ENCODE measurements at regions not wholly inside any gene's neighbourhood (a gene's known extent, or its start where the extent isn't known, plus 50 kb on each side); places are given as distances from the start of the nearest gene placed in this dataset.

DNA sequence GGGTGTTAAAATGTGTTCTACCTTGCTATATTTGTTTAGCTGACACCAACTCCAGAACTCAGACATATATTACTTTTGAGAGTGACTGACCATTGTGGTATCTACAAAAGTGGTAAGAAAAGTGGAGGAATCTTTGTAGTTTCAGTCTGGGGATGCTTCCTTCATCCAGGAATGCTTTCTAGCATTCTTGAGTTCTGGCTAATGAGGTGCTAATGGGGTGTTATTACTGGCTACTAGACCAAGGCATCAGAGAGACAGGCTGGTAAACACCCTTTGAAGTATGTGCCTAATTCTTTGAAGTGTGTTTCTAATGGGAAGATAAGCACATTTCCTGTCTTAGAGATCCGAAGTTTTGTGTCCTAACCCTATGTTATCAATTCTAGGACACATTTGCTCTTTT is 310.4 kb downstream of the SPRY1 start:
- TF ChIP-seq SUZ12 (IDR thresholded peaks at IDR 0.05), result no peak
- TF ChIP-seq SP1 (IDR thresholded peaks at IDR 0.05), result no peak
- TF ChIP-seq FOXK2 (IDR thresholded peaks at IDR 0.05), result no peak
- no peak for TF ChIP-seq TARDBP (IDR thresholded peaks at IDR 0.05)
- no peak for TF ChIP-seq ZNF384 (IDR thresholded peaks at IDR 0.05)
- no peak for TF ChIP-seq HDGF (IDR thresholded peaks at IDR 0.05; ENCODE audit: borderline replicate concordance)
- TF ChIP-seq FOXM1 (IDR thresholded peaks at IDR 0.05; ENCODE audit: borderline replicate concordance), result no peak
- no peak for TF ChIP-seq L3MBTL2 (conservative IDR thresholded peaks at IDR 0.05)
